Muscle layer of colon (tissue), 2 donors: ENCODE measurements at regions not wholly inside any gene's neighbourhood (a gene's known extent, or its start where the extent isn't known, plus 50 kb on each side); places are given as distances from the start of the nearest gene placed in this dataset.
A peak's percentile ranks its signal among the peaks of the same experiment; 100 is the strongest.
"Not testable (repeated sequence)": the region's sequence is repeated elsewhere in the genome, so short reads cannot be mapped to it uniquely, and the experiment has no call there.

Experiments used
- H3K27ac ChIP-seq: one replicate; pipeline ENCODE4 v1.7.0; 2013; ENCODE audit warnings: low read depth, mild to moderate bottlenecking, low read length, moderate library complexity
- H3K27me3 ChIP-seq, 2 donors: one replicate each; pipeline ENCODE4 v1.7.0; 2013; ENCODE audit warnings: low read length in 2 of 2, mild to moderate bottlenecking in 2 of 2; ENCODE audit not compliant: insufficient read depth in 2 of 2, control insufficient read depth in 1 of 2
- H3K36me3 ChIP-seq: one replicate; pipeline ENCODE4 v1.7.0; 2013; ENCODE audit warnings: mild to moderate bottlenecking, low read length; ENCODE audit not compliant: insufficient read depth
- H3K4me1 ChIP-seq: one replicate; pipeline ENCODE4 v1.7.0; 2013; ENCODE audit warnings: mild to moderate bottlenecking, low read length; ENCODE audit not compliant: insufficient read depth
- H3K4me3 ChIP-seq, 2 donors: one replicate each; pipeline ENCODE4 v1.7.0; 2013; ENCODE audit warnings: low read length in 2 of 2, low read depth in 1 of 2, mild to moderate bottlenecking in 1 of 2, moderate library complexity in 1 of 2
- H3K9ac ChIP-seq: one replicate; pipeline ENCODE4 v1.7.0; 2013; ENCODE audit warnings: low read length
- H3K9me3 ChIP-seq: one replicate; pipeline ENCODE4 v1.7.0; 2013; ENCODE audit warnings: mild to moderate bottlenecking, low read length
- donor health status: abdominal sarcoma.
- donor health status: Adenocarcinoma of cecum.

GRCh38 chr3:30453360-30454039 is 152.9 kb upstream of the TGFBR2 start:
- H3K27me3 ChIP-seq = no peaks in the 10 kb centered on the region
- peaks cover 25% of the 10 kb centered on the region for H3K4me1 ChIP-seq
- H3K27ac ChIP-seq = no peak overlapping the region
- H3K9ac ChIP-seq = no peak overlapping the region
- H3K36me3 ChIP-seq = no peaks in the 10 kb centered on the region
- no peak overlapping the region for H3K4me3 ChIP-seq
- no peaks in the 10 kb centered on the region for H3K9me3 ChIP-seq

- Histone ChIP-seq H3K4me3 (no peak overlapping the region), H3K27me3 (no peaks in the 10 kb centered on the region), H3K9ac (no peak overlapping the region), H3K27ac (no peak overlapping the region), H3K36me3 (no peaks in the 10 kb centered on the region), H3K4me1 (peaks cover 25% of the 10 kb centered on the region), H3K9me3 (no peaks in the 10 kb centered on the region)
These were observed 151.8 kb upstream of the TGFBR2 start for GRCh38 chr3:30454636-30455035.

- Histone ChIP-seq H3K27ac (peak overlapping the region; percentile 74), H3K4me1 (peaks cover 25% of the 10 kb centered on the region)
- not testable (repeated sequence) for H3K4me3 ChIP-seq
These were observed 151.3 kb upstream of the TGFBR2 start for GRCh38 chr3:30455112-30455511.

GRCh38 chr3:30455840-30456239 is 150.6 kb upstream of the TGFBR2 start:
- Histone ChIP-seq H3K27ac (peak overlapping the region; percentile 74), H3K4me1 (peaks cover 25% of the 10 kb centered on the region), H3K27me3 (no peaks in the 10 kb centered on the region), H3K9me3 (no peaks in the 10 kb centered on the region), H3K36me3 (no peaks in the 10 kb centered on the region), H3K4me3 (no peak overlapping the region), H3K9ac (no peak overlapping the region)

More at GRCh38 chr3:30455112-30455511, 151.3 kb upstream of the TGFBR2 start:
- not testable (repeated sequence) for H3K36me3 ChIP-seq, H3K27me3 ChIP-seq, H3K9me3 ChIP-seq, H3K9ac ChIP-seq

GRCh38 chr3:30456264-30456663 is 150.1 kb upstream of the TGFBR2 start:
- Histone ChIP-seq H3K27me3 (no peaks in the 10 kb centered on the region), H3K4me3 (no peak overlapping the region), H3K4me1 (peaks cover 25% of the 10 kb centered on the region), H3K9me3 (no peaks in the 10 kb centered on the region), H3K27ac (peak overlapping the region; percentile 74), H3K9ac (no peak overlapping the region), H3K36me3 (no peaks in the 10 kb centered on the region)

- H3K27ac ChIP-seq = peak overlapping the region; percentile 74
- H3K27me3 ChIP-seq = no peaks in the 10 kb centered on the region
- H3K36me3 ChIP-seq = no peaks in the 10 kb centered on the region
- H3K9me3 ChIP-seq = no peaks in the 10 kb centered on the region
- H3K4me1 ChIP-seq = peaks cover 25% of the 10 kb centered on the region
- H3K4me3 ChIP-seq = no peak overlapping the region
- H3K9ac ChIP-seq = no peak overlapping the region
These were observed 149.3 kb upstream of the TGFBR2 start for GRCh38 chr3:30457081-30457480.

GRCh38 chr3:30457726-30458125 is 148.7 kb upstream of the TGFBR2 start:
- Histone ChIP-seq H3K27ac (no peak overlapping the region), H3K9me3 (no peaks in the 10 kb centered on the region)

GRCh38 chr3:30458376-30459171 is 147.8 kb upstream of the TGFBR2 start:
- Histone ChIP-seq H3K27ac (no peak overlapping the region), H3K9me3 (no peaks in the 10 kb centered on the region)

More at GRCh38 chr3:30457726-30458125, 148.7 kb upstream of the TGFBR2 start:
- Histone ChIP-seq H3K9ac (no peak overlapping the region), H3K36me3 (no peaks in the 10 kb centered on the region), H3K4me1 (peaks cover 29% of the 10 kb centered on the region), H3K27me3 (no peaks in the 10 kb centered on the region), H3K4me3 (no peak overlapping the region)

GRCh38 chr3:30461311-30461710 is 145.1 kb upstream of the TGFBR2 start:
- no peak overlapping the region for H3K4me3 ChIP-seq
- no peaks in the 10 kb centered on the region for H3K36me3 ChIP-seq
- peaks cover 43% of the 10 kb centered on the region for H3K4me1 ChIP-seq
- no peak overlapping the region for H3K9ac ChIP-seq
- no peak overlapping the region for H3K27ac ChIP-seq
- H3K9me3 ChIP-seq = no peaks in the 10 kb centered on the region
- H3K27me3 ChIP-seq = no peaks in the 10 kb centered on the region

More at GRCh38 chr3:30458376-30459171, 147.8 kb upstream of the TGFBR2 start:
- H3K36me3 ChIP-seq = no peaks in the 10 kb centered on the region
- peak overlapping the region in 1 of 2 donors; percentile 10 for H3K4me3 ChIP-seq
- H3K4me1 ChIP-seq = peaks cover 38% of the 10 kb centered on the region
- no peak overlapping the region for H3K9ac ChIP-seq
- H3K27me3 ChIP-seq = no peaks in the 10 kb centered on the region

- H3K27me3 ChIP-seq = no peaks in the 10 kb centered on the region
- H3K4me3 ChIP-seq = no peak overlapping the region
- H3K9me3 ChIP-seq = no peaks in the 10 kb centered on the region
- no peak overlapping the region for H3K9ac ChIP-seq
- H3K36me3 ChIP-seq = no peaks in the 10 kb centered on the region
- H3K27ac ChIP-seq = peak overlapping the region; percentile 46
- peaks cover 33% of the 10 kb centered on the region for H3K4me1 ChIP-seq
These were observed 143.5 kb upstream of the TGFBR2 start for GRCh38 chr3:30462721-30463470.

GRCh38 chr3:30464381-30464780 is 142.0 kb upstream of the TGFBR2 start:
- H3K27ac ChIP-seq = peak overlapping the region; percentile 18
- H3K27me3 ChIP-seq = no peaks in the 10 kb centered on the region
- no peaks in the 10 kb centered on the region for H3K9me3 ChIP-seq
- H3K9ac ChIP-seq = no peak overlapping the region
- no peak overlapping the region for H3K4me3 ChIP-seq
- H3K4me1 ChIP-seq = peaks cover 34% of the 10 kb centered on the region
- H3K36me3 ChIP-seq = no peaks in the 10 kb centered on the region
